GM23248 (cell line): ENCODE measurements at regions not wholly inside any gene's neighbourhood (a gene's known extent, or its start where the extent isn't known, plus 50 kb on each side); places are given as distances from the start of the nearest gene placed in this dataset.

Source experiments
- DNase-seq: peaks from one replicate; pipeline ENCODE4 v3.0.0-alpha.2; 2015
- H2AFZ ChIP-seq: fragments of 200-600 bp; sonication (generic); 2 replicates; pipeline ENCODE4 v1.6.1; 2016; ENCODE audit warnings: antibody characterized with exemption
- H3F3A ChIP-seq: fragments of 200-600 bp; sonication (generic); 2 replicates; pipeline ENCODE4 v1.6.1; 2016; ENCODE audit warnings: mild to moderate bottlenecking, antibody characterized with exemption, mixed run types; ENCODE audit not compliant: insufficient read depth
- H3K27ac ChIP-seq: fragments of 200-600 bp; sonication (generic); 2 replicates; pipeline ENCODE4 v1.5.1; 2016; ENCODE audit warnings: mild to moderate bottlenecking
- H3K27me3 ChIP-seq: fragments of 200-600 bp; sonication (generic); replicated peaks from 2 replicates; pipeline ENCODE4 v1.6.1; 2016; ENCODE audit warnings: mild to moderate bottlenecking; ENCODE audit not compliant: insufficient read depth
- H3K36me3 ChIP-seq: fragments of 200-600 bp; sonication (generic); 2 replicates; pipeline ENCODE4 v1.6.1; 2016; ENCODE audit warnings: low read depth, mild to moderate bottlenecking
- H3K4me1 ChIP-seq: fragments of 200-600 bp; sonication (generic); 2 replicates; pipeline ENCODE4 v1.6.1; 2016; ENCODE audit warnings: mild to moderate bottlenecking; ENCODE audit not compliant: insufficient read depth
- H3K4me2 ChIP-seq: fragments of 200-600 bp; sonication (generic); one replicate; pipeline ENCODE4 v1.6.1; 2016; ENCODE audit warnings: mild to moderate bottlenecking; ENCODE audit not compliant: unreplicated experiment
- H3K4me3 ChIP-seq: fragments of 200-600 bp; sonication (generic); 2 replicates; pipeline ENCODE4 v1.5.1; 2016; ENCODE audit warnings: mild to moderate bottlenecking
- H3K79me2 ChIP-seq: fragments of 200-600 bp; sonication (generic); 2 replicates; pipeline ENCODE4 v1.6.1; 2016; ENCODE audit warnings: mild to moderate bottlenecking; ENCODE audit not compliant: insufficient read depth
- H3K9ac ChIP-seq: fragments of 200-600 bp; sonication (generic); 2 replicates; pipeline ENCODE4 v1.6.1; 2016; ENCODE audit warnings: mild to moderate bottlenecking
- H3K9me2 ChIP-seq: fragments of 200-600 bp; sonication (generic); 2 replicates; pipeline ENCODE4 v1.6.1; 2016; ENCODE audit warnings: mixed run types, mild to moderate bottlenecking, moderate library complexity; ENCODE audit not compliant: insufficient read depth
- H3K9me3 ChIP-seq: fragments of 200-600 bp; sonication (generic); one replicate; pipeline ENCODE4 v1.6.1; 2017; ENCODE audit warnings: low read depth
- H4K20me1 ChIP-seq: fragments of 200-600 bp; sonication (generic); 2 replicates; pipeline ENCODE4 v1.6.0; 2016; ENCODE audit not compliant: insufficient read depth
- EZH2 ChIP-seq: fragments of 200-600 bp; sonication (generic); IDR thresholded peaks from 2 replicates; pipeline ENCODE4 v1.6.1; 2018; ENCODE audit warnings: antibody characterized with exemption, mild to moderate bottlenecking; ENCODE audit not compliant: insufficient read depth, poor library complexity, severe bottlenecking
- EZH2phosphoT487 ChIP-seq: fragments of 200-600 bp; sonication (generic); IDR thresholded peaks from 2 replicates; pipeline ENCODE4 v1.6.1; 2018; ENCODE audit warnings: antibody characterized with exemption, moderate library complexity, mild to moderate bottlenecking, low read depth; ENCODE audit not compliant: insufficient read depth
- WGBS, 2 experiments: methylation state at CpG; one replicate each; pipeline ENCODE4 v1.1.6; 2015 to 2017; ENCODE audit warnings: low lambda C conversion rate in 2 of 2, low coverage in 1 of 2; ENCODE audit errors: missing lambda C conversion rate in 2 of 2; 5-methylcytosine and 5-hydroxymethylcytosine counted together
- in situ Hi-C: fragments of 300-500 bp; cut with MboI; formaldehyde crosslinking; loops from 2 replicates; pipeline ENCODE4 v1.15.0; 2020

- H3K27ac ChIP-seq, result no peak overlapping the region
- H3K36me3 ChIP-seq, result no peaks in the 10 kb centered on the region
- H3K4me1 ChIP-seq, result no peaks in the 10 kb centered on the region
- no peak overlapping the region for H3K4me2 ChIP-seq
- H3K9ac ChIP-seq, result no peak overlapping the region
- no peaks in the 10 kb centered on the region for H3F3A ChIP-seq
- WGBS, 2 experiments, result 68 to 75% methylated on average over 18 of the region's 18 CpGs
- no peaks in the 10 kb centered on the region for H3K9me3 ChIP-seq
- DNase-seq, result no peak
- TF ChIP-seq EZH2phosphoT487 (no peak), EZH2 (no peak)
- H2AFZ ChIP-seq, result no peak overlapping the region
- H3K9me2 ChIP-seq, result no peaks in the 10 kb centered on the region
- no peaks in the 10 kb centered on the region for H4K20me1 ChIP-seq
- in situ Hi-C loops, result loop anchor here (25.0 kb wide), 1 partner anchor 1224 kb away; no protein-coding TSS in a partner anchor
- no peaks in the 10 kb centered on the region for H3K79me2 ChIP-seq
- H3K27me3 ChIP-seq, result peaks cover 46% of the 10 kb centered on the region
- H3K4me3 ChIP-seq, result no peak overlapping the region
Measured at GRCh38 chr14:101635749-101636560, 74.7 kb downstream of the DIO3 start.

- H2AFZ ChIP-seq, result no peak overlapping the region
- no peaks in the 10 kb centered on the region for H3K79me2 ChIP-seq
- H3K9me3 ChIP-seq, result no peaks in the 10 kb centered on the region
- no peaks in the 10 kb centered on the region for H4K20me1 ChIP-seq
- H3K9ac ChIP-seq, result no peak overlapping the region
- H3K27ac ChIP-seq, result no peak overlapping the region
- WGBS, 2 experiments, result 37 to 38% methylated on average over 9 of the region's 9 CpGs
- no peaks in the 10 kb centered on the region for H3K9me2 ChIP-seq
- H3K4me3 ChIP-seq, result no peak overlapping the region
- H3F3A ChIP-seq, result no peaks in the 10 kb centered on the region
- H3K27me3 ChIP-seq, result peaks cover 49% of the 10 kb centered on the region
- DNase-seq, result no peak
- in situ Hi-C loops, result loop anchor here (25.0 kb wide), 1 partner anchor 1227 kb away; no protein-coding TSS in a partner anchor
- no peaks in the 10 kb centered on the region for H3K4me1 ChIP-seq
- H3K4me2 ChIP-seq, result no peak overlapping the region
- no peaks in the 10 kb centered on the region; the same call in 1 of the 2 replicates for H3K36me3 ChIP-seq
- TF ChIP-seq EZH2, result no peak
- no peak for TF ChIP-seq EZH2phosphoT487
Measured at GRCh38 chr14:101639241-101639833, 78.0 kb downstream of the DIO3 start.

- no peaks in the 10 kb centered on the region for H3K9me3 ChIP-seq
- H3K27me3 ChIP-seq, result peaks cover 62% of the 10 kb centered on the region
- no peaks in the 10 kb centered on the region; the same call in 1 of the 2 replicates for H3K36me3 ChIP-seq
- H3F3A ChIP-seq, result no peaks in the 10 kb centered on the region
- no peak for TF ChIP-seq EZH2
- no peak for TF ChIP-seq EZH2phosphoT487
- WGBS, 2 experiments, result 56 to 61% methylated on average over 6 of the region's 6 CpGs
- no peaks in the 10 kb centered on the region for H3K9me2 ChIP-seq
- no peak overlapping the region for H3K27ac ChIP-seq
- H3K9ac ChIP-seq, result no peak overlapping the region
- no peak overlapping the region for H3K4me2 ChIP-seq
- no peak overlapping the region for H3K4me3 ChIP-seq
- H3K4me1 ChIP-seq, result no peaks in the 10 kb centered on the region
- H4K20me1 ChIP-seq, result no peaks in the 10 kb centered on the region
- no peak overlapping the region for H2AFZ ChIP-seq
- no peak for DNase-seq
- in situ Hi-C loops, result loop anchor here (25.0 kb wide), 1 partner anchor 1231 kb away; no protein-coding TSS in a partner anchor
- no peaks in the 10 kb centered on the region for H3K79me2 ChIP-seq
Measured at GRCh38 chr14:101643651-101644050, 82.4 kb downstream of the DIO3 start.

- in situ Hi-C loops, result no loop called here
- no peaks in the 10 kb centered on the region for H3K4me1 ChIP-seq
- no peak overlapping the region for H2AFZ ChIP-seq
- H3K9me2 ChIP-seq, result no peaks in the 10 kb centered on the region
- H3F3A ChIP-seq, result no peaks in the 10 kb centered on the region
- TF ChIP-seq EZH2phosphoT487 (no peak), EZH2 (no peak)
- 26 to 43% methylated on average over 2 of the region's 2 CpGs for WGBS, 2 experiments
- H3K79me2 ChIP-seq, result no peaks in the 10 kb centered on the region
- no peaks in the 10 kb centered on the region for H4K20me1 ChIP-seq
- H3K4me3 ChIP-seq, result no peak overlapping the region
- H3K9me3 ChIP-seq, result no peaks in the 10 kb centered on the region
- no peak for DNase-seq
- H3K36me3 ChIP-seq, result no peaks in the 10 kb centered on the region
- H3K4me2 ChIP-seq, result no peak overlapping the region
- H3K9ac ChIP-seq, result no peak overlapping the region
- peaks cover 55% of the 10 kb centered on the region for H3K27me3 ChIP-seq
- H3K27ac ChIP-seq, result no peak overlapping the region
Measured at GRCh38 chr14:101654051-101654450, 92.8 kb downstream of the DIO3 start.
